HCT116 (cell line): ENCODE measurements at regions not wholly inside any gene's neighbourhood (a gene's known extent, or its start where the extent isn't known, plus 50 kb on each side); places are given as distances from the start of the nearest gene placed in this dataset.

ENCODE experiments used
- ATAC-seq: fragments of 200-7000 bp; cut with Tn5 transposase; 2 replicates; pipeline ENCODE4 v1.9.1; 2020; ENCODE audit warnings: mild to moderate bottlenecking, moderate library complexity
- BruUV-seq: library from RNA; stranded (reverse); fragments of 400-500 nt; replicated peaks from 2 replicates; lab custom pipeline; 2021; lab: Mats Ljungman, UMichigan
- CTCF ChIA-PET: fragments of 300-600 bp; sonication (Branson Sonifier 250); formaldehyde crosslinking; loops from one replicate; lab custom pipeline; 2021; ENCODE audit warnings: antibody characterized with exemption; lab: Charles Lee
- POLR2A ChIA-PET: fragments of 300-600, 350-600 bp; sonication (Branson Sonifier 250); formaldehyde crosslinking; loops from one replicate; lab custom pipeline; 2021; ENCODE audit warnings: antibody characterized with exemption; lab: Charles Lee
- RAD21 ChIA-PET, 2 experiments: fragments of 300-600 bp; sonication (Branson Sonifier 250); formaldehyde crosslinking; loops; one replicate each; lab custom pipeline; 2023; ENCODE audit warnings: low total read pairs in 2 of 2; ENCODE audit not compliant: uncharacterized antibody in 2 of 2, unreplicated experiment in 2 of 2, low non-redundant PET in 1 of 2; lab: Charles Lee
- DNase-seq: peaks from one replicate; pipeline ENCODE4 v3.0.0-alpha.2; 2010; ENCODE audit warnings: low read depth, low spot score
- H2AFZ ChIP-seq: fragments of 200-600 bp; shearing (Covaris generic), sonication (generic); 2 replicates; pipeline ENCODE4 v1.6.1; 2017; ENCODE audit warnings: low read depth, mixed run types, mixed read lengths, antibody characterized with exemption, low read length; ENCODE audit not compliant: poor library complexity, severe bottlenecking
- H3K27ac ChIP-seq: 2 replicates; pipeline ENCODE4 v1.5.1; 2012; ENCODE audit warnings: low read depth, low read length
- H3K27me3 ChIP-seq: fragments of 200-600 bp; sonication (generic); 2 replicates; pipeline ENCODE4 v1.6.1; 2016; ENCODE audit warnings: mixed run types, low read length, mixed read lengths; ENCODE audit not compliant: insufficient read depth
- H3K36me3 ChIP-seq, 2 experiments: fragments of 200-500 bp in 1 of 2; fragments of 200-600 bp in 1 of 2; sonication (Bioruptor generic) in 1 of 2; sonication (generic) in 1 of 2; 2 replicates each; pipeline versions ENCODE4 v1.5.1 to v1.6.1; 2014 to 2016; ENCODE audit warnings: low read length in 2 of 2, inconsistent platforms in 1 of 2, mixed read lengths in 1 of 2, mixed run types in 1 of 2; ENCODE audit not compliant: insufficient read depth in 2 of 2, control insufficient read depth in 1 of 2
- H3K4me1 ChIP-seq, 2 experiments: fragments of 200-600 bp in 1 of 2; sonication (generic) in 1 of 2; 2 replicates each; pipeline versions ENCODE4 v1.5.1 to v1.6.1; 2012 to 2017; ENCODE audit warnings: low read length in 2 of 2, inconsistent platforms in 1 of 2, mild to moderate bottlenecking in 1 of 2, mixed read lengths in 1 of 2, mixed run types in 1 of 2, moderate library complexity in 1 of 2; ENCODE audit not compliant: insufficient read depth in 2 of 2, control insufficient read depth in 1 of 2
- H3K4me2 ChIP-seq: fragments of 200-600 bp; sonication (generic); 2 replicates; pipeline ENCODE4 v1.6.1; 2017; ENCODE audit warnings: mixed run types, low read length, mixed read lengths
- H3K4me3 ChIP-seq, 2 experiments: fragments of 200-600 bp in 1 of 2; sonication (generic) in 1 of 2; replicated peaks in 1 of 2; 2 replicates each; pipeline ENCODE4 v1.5.1; 2011 to 2016; ENCODE audit warnings: low read length in 2 of 2, control low read depth in 1 of 2, low read depth in 1 of 2, mild to moderate bottlenecking in 1 of 2, mixed read lengths in 1 of 2, mixed run types in 1 of 2
- H3K79me2 ChIP-seq: fragments of 200-600 bp; sonication (generic); 2 replicates; pipeline ENCODE4 v1.6.1; 2017; ENCODE audit warnings: mild to moderate bottlenecking, mixed run types, low read length, moderate library complexity, mixed read lengths; ENCODE audit not compliant: insufficient read depth
- H3K9ac ChIP-seq: fragments of 200-600 bp; sonication (generic); 2 replicates; pipeline ENCODE4 v1.6.1; 2016; ENCODE audit warnings: low read length, mixed read lengths
- H3K9me2 ChIP-seq: fragments of 200-600 bp; sonication (generic), shearing (Covaris generic); 2 replicates; pipeline ENCODE4 v1.6.1; 2017; ENCODE audit warnings: mixed run types, mild to moderate bottlenecking, moderate library complexity; ENCODE audit not compliant: insufficient read depth
- H3K9me3 ChIP-seq, 2 experiments: fragments of 200-500 bp in 1 of 2; fragments of 200-600 bp in 1 of 2; sonication (Bioruptor generic) in 1 of 2; sonication (generic) in 1 of 2; 2 replicates each; pipeline ENCODE4 v1.6.1; 2014 to 2017; ENCODE audit warnings: low read length in 2 of 2, mixed read lengths in 2 of 2, inconsistent platforms in 1 of 2, low read depth in 1 of 2, mild to moderate bottlenecking in 1 of 2, mixed run types in 1 of 2, moderate library complexity in 1 of 2; ENCODE audit not compliant: control insufficient read depth in 1 of 2, insufficient read depth in 1 of 2
- H4K20me1 ChIP-seq: fragments of 200-600 bp; sonication (generic), shearing (Covaris generic); 2 replicates; pipeline ENCODE4 v1.6.1; 2017; ENCODE audit warnings: mixed run types, mild to moderate bottlenecking, moderate library complexity; ENCODE audit not compliant: insufficient read depth
- CBX3 ChIP-seq: IDR thresholded peaks from 2 replicates; pipeline ENCODE4 v1.6.1; 2012; ENCODE audit warnings: low read depth
- EGR1 ChIP-seq: IDR thresholded peaks from 2 replicates; pipeline ENCODE4 v1.6.1; 2012; ENCODE audit warnings: low read depth
- FOSL1 ChIP-seq: IDR thresholded peaks from 2 replicates; pipeline ENCODE4 v1.6.1; 2012; ENCODE audit warnings: low read depth
- SIN3A ChIP-seq: IDR thresholded peaks from 2 replicates; pipeline ENCODE4 v1.6.1; 2012; ENCODE audit warnings: low read depth
- SRF ChIP-seq: IDR thresholded peaks from 2 replicates; pipeline ENCODE4 v1.6.1; 2012; ENCODE audit warnings: low read depth
- ZFX ChIP-seq: fragments of 450-650 bp; IDR thresholded peaks from 2 replicates; pipeline ENCODE4 v1.6.1; 2017
- intact Hi-C: fragments of 100-400 bp; cut with micrococcal nuclease; formaldehyde crosslinking; loops from 2 replicates; pipeline ENCODE4 v1.10.0; 2022
- TF ChIP-seq, protein P1 (sequence below), 3 experiments: fragments of 200-600 bp in 1 of 3; sonication (generic) in 1 of 3; IDR thresholded peaks in 2 of 3; conservative IDR thresholded peaks in 1 of 3; 2 replicates each; pipeline ENCODE4 v1.5.1; 2012 to 2017; ENCODE audit warnings: low read depth in 2 of 3, low read length in 2 of 3, antibody characterized with exemption in 1 of 3, borderline replicate concordance in 1 of 3, control low read depth in 1 of 3, mild to moderate bottlenecking in 1 of 3, mixed read lengths in 1 of 3, mixed run types in 1 of 3, moderate library complexity in 1 of 3; ENCODE audit not compliant: insufficient read depth in 1 of 3
- TF ChIP-seq, protein P2 (sequence below): IDR thresholded peaks from 2 replicates; pipeline ENCODE4 v1.6.1; 2012
- TF ChIP-seq, protein P3 (sequence below): IDR thresholded peaks from 2 replicates; pipeline ENCODE4 v1.6.1; 2012

DNA sequence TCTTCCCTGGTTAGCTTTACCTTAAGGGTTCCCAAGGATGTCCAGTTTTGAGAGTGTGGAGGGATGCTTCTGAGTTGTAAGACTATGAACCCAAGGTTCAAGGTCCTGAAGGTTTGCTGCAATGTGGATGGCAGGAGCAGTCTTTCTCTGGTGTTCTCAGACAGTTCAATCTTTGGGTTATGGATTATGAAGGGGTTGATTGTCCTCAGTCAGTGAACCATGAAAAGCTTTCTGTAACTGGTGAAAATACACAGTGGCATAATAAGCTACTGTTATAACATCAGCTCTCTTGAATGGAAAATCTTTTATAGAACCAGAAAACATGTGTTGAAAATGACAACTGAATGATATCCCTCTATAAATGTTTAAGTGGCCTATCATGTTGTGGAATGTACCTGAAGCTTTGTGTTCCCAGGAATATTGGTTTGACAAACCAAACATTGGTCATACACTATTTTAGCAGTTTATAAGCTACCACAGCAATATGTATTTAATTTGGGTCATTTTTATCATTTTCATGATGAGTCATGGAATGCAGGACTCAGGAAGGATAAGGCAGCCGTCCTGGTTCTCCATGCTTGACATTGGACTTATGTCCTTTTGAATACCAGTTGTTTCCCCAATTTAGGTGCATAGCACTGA lies 1041.8 kb upstream of the ARRDC3 start:
- no peaks in the 10 kb centered on the region for H3K36me3 ChIP-seq
- ChIA-PET POLR2A (no interaction called here), CTCF (no interaction called here), RAD21 (no interaction called here)
- no peaks in the 10 kb centered on the region for H3K27me3 ChIP-seq
- no peak overlapping the region for H3K4me2 ChIP-seq
- no peak overlapping the region for H3K9ac ChIP-seq
- BruUV-seq, result no TSS peak
- no peak overlapping the region for H2AFZ ChIP-seq
- H3K4me3 ChIP-seq, result no peak overlapping the region
- no peaks in the 10 kb centered on the region for H3K79me2 ChIP-seq
- H3K27ac ChIP-seq, result no peak overlapping the region
- peaks cover 0 to 18% of the 10 kb centered on the region in 2 experiments; a peak in 3 of 4 replicates for H3K9me3 ChIP-seq
- H3K4me1 ChIP-seq, result no peaks in the 10 kb centered on the region
- intact Hi-C loops, result no loop called here
- H4K20me1 ChIP-seq, result no peaks in the 10 kb centered on the region
- TF ChIP-seq, protein P1, sequence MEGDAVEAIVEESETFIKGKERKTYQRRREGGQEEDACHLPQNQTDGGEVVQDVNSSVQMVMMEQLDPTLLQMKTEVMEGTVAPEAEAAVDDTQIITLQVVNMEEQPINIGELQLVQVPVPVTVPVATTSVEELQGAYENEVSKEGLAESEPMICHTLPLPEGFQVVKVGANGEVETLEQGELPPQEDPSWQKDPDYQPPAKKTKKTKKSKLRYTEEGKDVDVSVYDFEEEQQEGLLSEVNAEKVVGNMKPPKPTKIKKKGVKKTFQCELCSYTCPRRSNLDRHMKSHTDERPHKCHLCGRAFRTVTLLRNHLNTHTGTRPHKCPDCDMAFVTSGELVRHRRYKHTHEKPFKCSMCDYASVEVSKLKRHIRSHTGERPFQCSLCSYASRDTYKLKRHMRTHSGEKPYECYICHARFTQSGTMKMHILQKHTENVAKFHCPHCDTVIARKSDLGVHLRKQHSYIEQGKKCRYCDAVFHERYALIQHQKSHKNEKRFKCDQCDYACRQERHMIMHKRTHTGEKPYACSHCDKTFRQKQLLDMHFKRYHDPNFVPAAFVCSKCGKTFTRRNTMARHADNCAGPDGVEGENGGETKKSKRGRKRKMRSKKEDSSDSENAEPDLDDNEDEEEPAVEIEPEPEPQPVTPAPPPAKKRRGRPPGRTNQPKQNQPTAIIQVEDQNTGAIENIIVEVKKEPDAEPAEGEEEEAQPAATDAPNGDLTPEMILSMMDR (IDR thresholded peaks at IDR 0.05 in 2 of 3, conservative IDR thresholded peaks at IDR 0.05 in 1 of 3; ENCODE audit: borderline replicate concordance in 1 of 3, insufficient read depth in 1 of 3, low read depth in 2 of 3, low read length in 2 of 3), result no peak
- TF ChIP-seq, protein P2, sequence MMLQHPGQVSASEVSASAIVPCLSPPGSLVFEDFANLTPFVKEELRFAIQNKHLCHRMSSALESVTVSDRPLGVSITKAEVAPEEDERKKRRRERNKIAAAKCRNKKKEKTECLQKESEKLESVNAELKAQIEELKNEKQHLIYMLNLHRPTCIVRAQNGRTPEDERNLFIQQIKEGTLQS, result no peak
- TF ChIP-seq SRF (no peak), ZFX (no peak), FOSL1 (no peak), EGR1 (no peak), CBX3 (no peak), SIN3A (no peak)
- TF ChIP-seq, protein P3, sequence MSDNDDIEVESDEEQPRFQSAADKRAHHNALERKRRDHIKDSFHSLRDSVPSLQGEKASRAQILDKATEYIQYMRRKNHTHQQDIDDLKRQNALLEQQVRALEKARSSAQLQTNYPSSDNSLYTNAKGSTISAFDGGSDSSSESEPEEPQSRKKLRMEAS, result no peak
- TF ChIP-seq, all 23 proteins: peak for 0
- H3K9me2 ChIP-seq, result no peaks in the 10 kb centered on the region
- no peak for DNase-seq
- ATAC-seq, result no peak
